HG03432 (cell line): ENCODE measurements at regions not wholly inside any gene's neighbourhood (a gene's known extent, or its start where the extent isn't known, plus 50 kb on each side); places are given as distances from the start of the nearest gene placed in this dataset.
"Not testable (repeated sequence)": the region's sequence is repeated elsewhere in the genome, so short reads cannot be mapped to it uniquely, and the experiment has no call there.

Experiments used
- ATAC-seq: cut with Tn5 transposase; IDR thresholded peaks from one replicate; pipeline ENCODE4 v1.9.1; 2021; ENCODE audit warnings: mild to moderate bottlenecking, moderate library complexity; ENCODE audit not compliant: unreplicated experiment

GRCh38 chr6:2324166-2324953 lies 79.0 kb upstream of the GMDS start:
- no peak for ATAC-seq

DNA sequence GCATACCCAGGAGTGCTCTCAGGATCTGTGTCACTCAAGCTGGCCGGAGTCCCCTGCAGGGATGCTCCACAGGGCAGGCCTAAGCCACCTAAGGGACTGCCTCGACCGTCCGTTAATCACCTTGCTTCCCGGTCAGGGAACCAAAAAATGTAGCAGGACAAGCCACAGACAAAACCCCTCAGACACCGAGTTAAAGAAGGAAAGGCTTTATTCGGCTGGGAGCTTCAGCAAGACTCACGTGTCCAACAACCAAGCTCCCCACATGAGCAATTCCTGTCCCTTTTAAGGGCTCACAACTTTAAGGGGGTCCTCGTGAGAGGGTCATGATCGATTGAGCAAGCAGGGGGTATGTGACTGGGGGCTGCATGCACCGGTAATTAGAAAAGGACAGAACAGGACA lies 72.1 kb upstream of the GMDS start:
- ATAC-seq: not testable (repeated sequence)

DNA sequence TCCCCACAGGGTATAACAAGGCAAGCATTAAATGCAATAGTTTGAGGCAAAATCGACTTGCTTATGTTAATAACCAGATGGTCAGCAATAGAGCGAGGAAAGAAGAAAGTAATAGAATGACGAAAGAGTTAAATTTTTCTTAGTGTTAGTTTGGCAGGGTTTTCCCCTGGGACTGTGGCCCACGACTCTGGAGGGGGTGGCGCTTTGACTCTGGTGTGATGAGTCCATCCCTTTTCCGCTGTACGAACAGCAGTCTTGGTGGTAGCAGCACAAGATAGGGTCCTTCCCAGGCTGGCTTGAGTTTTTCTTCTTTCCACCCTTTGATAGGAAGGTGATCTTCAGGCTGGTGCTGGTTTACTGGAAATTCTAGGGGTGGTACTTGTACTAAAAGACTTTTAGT lies 69.2 kb upstream of the GMDS start:
- ATAC-seq: no peak

- ATAC-seq: no peak
Observed at GRCh38 chr6:2310042-2310441, 64.6 kb upstream of the GMDS start.

DNA sequence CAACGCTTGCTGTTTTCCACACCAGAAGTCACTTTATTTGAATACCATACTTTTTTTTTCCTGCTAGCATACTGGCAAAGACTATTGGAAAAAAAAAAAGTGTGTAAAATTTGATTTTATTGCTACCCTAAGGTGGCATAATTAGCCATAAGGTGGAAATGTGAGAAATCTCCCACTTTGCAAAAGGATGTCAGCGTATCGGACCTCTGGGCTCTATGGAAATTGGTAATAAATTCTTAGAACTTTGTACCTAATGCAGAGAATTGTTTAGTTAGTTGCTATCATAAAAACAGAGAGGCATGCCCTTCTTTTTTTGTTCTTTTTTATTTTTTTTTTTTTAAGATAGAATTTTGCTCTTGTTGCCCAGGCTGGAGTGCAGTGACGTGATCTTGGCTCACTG lies 63.7 kb upstream of the GMDS start:
- ATAC-seq: no peak

DNA sequence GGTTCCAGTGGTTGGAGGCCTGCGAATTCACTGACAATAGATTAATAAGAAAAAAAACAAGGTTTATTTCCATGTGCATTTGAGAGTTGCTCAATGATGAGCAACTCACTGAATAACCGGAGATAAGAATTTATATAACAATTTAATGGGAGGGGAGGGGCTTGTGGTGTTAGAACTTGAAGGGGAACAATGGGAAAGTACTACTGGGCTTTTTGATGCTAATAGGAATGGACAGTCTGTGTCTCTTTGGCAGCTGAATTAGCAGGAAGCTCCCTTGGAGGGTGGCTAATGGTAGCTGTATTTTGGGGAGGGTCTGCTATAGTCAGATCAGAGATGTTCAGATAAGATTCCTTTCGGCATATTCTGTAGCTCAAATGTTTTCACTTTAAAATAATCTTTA lies 62.4 kb upstream of the GMDS start:
- no peak for ATAC-seq

GRCh38 chr6:2305951-2306350 lies 60.5 kb upstream of the GMDS start:
- no peak for ATAC-seq

- ATAC-seq: not testable (repeated sequence)
Observed at GRCh38 chr6:2302482-2302881, 57.1 kb upstream of the GMDS start.

DNA sequence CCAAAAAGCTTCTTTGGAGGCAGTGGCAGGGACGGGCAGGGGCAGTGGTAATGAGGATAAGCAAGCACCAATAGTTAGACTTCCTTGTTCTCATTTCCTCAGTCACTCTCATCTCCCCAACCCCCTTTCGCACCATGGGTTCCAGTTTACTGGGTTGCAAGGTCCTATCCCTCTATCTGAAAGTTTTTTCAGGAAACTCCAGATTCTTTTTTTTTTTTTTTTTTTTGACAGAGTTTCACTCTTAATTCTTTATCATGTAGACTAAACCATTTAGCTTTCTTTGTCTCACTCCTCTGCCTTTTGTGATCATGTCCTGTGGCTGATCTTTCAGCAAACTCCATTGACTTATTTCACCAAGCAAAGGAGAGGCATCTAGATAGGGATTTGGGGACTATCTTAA lies 51.4 kb upstream of the GMDS start:
- no peak for ATAC-seq
